ENCODE measurements at regions not wholly inside any gene's neighbourhood (a gene's known extent, or its start where the extent isn't known, plus 50 kb on each side); places are given as distances from the start of the nearest gene placed in this dataset.
"Not testable (repeated sequence)": the region's sequence is repeated elsewhere in the genome, so short reads cannot be mapped to it uniquely, and the experiment has no call there.

- no peak overlapping the region for H3K4me2 ChIP-seq (ENCODE audit: low read length)
- no peaks in the 10 kb centered on the region for H3K9me2 ChIP-seq (ENCODE audit: insufficient read depth, low read length)
- ChIA-PET POLR2A (no interaction called here), CTCF (ENCODE audit: unreplicated experiment) (no interaction called here)
- no peak overlapping the region for H2AFZ ChIP-seq (ENCODE audit: low read length)
- intact Hi-C loops (cut with micrococcal nuclease; ENCODE audit: unreplicated experiment): no loop called here
- H3K4me1 ChIP-seq (ENCODE audit: insufficient read depth, low read length, poor library complexity, severe bottlenecking): no peaks in the 10 kb centered on the region
- DNase-seq (ENCODE audit: low spot score): no peak
- H3K4me3 ChIP-seq (ENCODE audit: low read depth, low read length, poor library complexity, severe bottlenecking): no peak overlapping the region
- no peaks in the 10 kb centered on the region for H4K20me1 ChIP-seq (ENCODE audit: insufficient read depth, low read length)
- H3K36me3 ChIP-seq (ENCODE audit: insufficient read depth, low read length): no peaks in the 10 kb centered on the region
- TF ChIP-seq EZH2phosphoT487 (IDR thresholded peaks at IDR 0.05; ENCODE audit: borderline replicate concordance, low read depth, low read length) (no peak), CTCF (conservative IDR thresholded peaks at IDR 0.05; ENCODE audit: low read length) (no peak)
- no peak overlapping the region for H3K27ac ChIP-seq (ENCODE audit: low read depth, low read length, poor library complexity, severe bottlenecking)
- no peaks in the 10 kb centered on the region for H3K79me2 ChIP-seq (ENCODE audit: insufficient read depth, low read depth, low read length)
- H3K9me3 ChIP-seq (ENCODE audit: low read length): no peaks in the 10 kb centered on the region
- BruUV-seq (replicated peaks): no TSS peak
Observed at GRCh38 chr9:85471791-85472190, 270.0 kb downstream of the AGTPBP1 start.

GRCh38 chr9:85469041-85469440 lies 272.7 kb downstream of the AGTPBP1 start:
- ChIA-PET POLR2A (no interaction called here), CTCF (ENCODE audit: unreplicated experiment) (no interaction called here)
- Histone ChIP-seq H3K4me3 (ENCODE audit: low read depth, low read length, poor library complexity, severe bottlenecking) (no peak overlapping the region), H3K27ac (ENCODE audit: low read depth, low read length, poor library complexity, severe bottlenecking) (no peak overlapping the region), H3K4me2 (ENCODE audit: low read length) (no peak overlapping the region), H3K36me3 (ENCODE audit: insufficient read depth, low read length) (no peaks in the 10 kb centered on the region), H4K20me1 (ENCODE audit: insufficient read depth, low read length) (no peaks in the 10 kb centered on the region), H3K9me2 (ENCODE audit: insufficient read depth, low read length) (no peaks in the 10 kb centered on the region), H3K9me3 (ENCODE audit: low read length) (no peaks in the 10 kb centered on the region), H3K4me1 (ENCODE audit: insufficient read depth, low read length, poor library complexity, severe bottlenecking) (no peaks in the 10 kb centered on the region), H2AFZ (ENCODE audit: low read length) (no peak overlapping the region), H3K79me2 (ENCODE audit: insufficient read depth, low read depth, low read length) (no peaks in the 10 kb centered on the region)
- TF ChIP-seq CTCF (conservative IDR thresholded peaks at IDR 0.05; ENCODE audit: low read length): no peak
- no peak for DNase-seq (ENCODE audit: low spot score)
- no TSS peak for BruUV-seq (replicated peaks)
- intact Hi-C loops (cut with micrococcal nuclease; ENCODE audit: unreplicated experiment): no loop called here

- Histone ChIP-seq H3K36me3 (ENCODE audit: insufficient read depth, low read length) (no peaks in the 10 kb centered on the region), H3K4me1 (ENCODE audit: insufficient read depth, low read length, poor library complexity, severe bottlenecking) (no peaks in the 10 kb centered on the region), H3K4me3 (ENCODE audit: low read depth, low read length, poor library complexity, severe bottlenecking) (no peak overlapping the region), H3K4me2 (ENCODE audit: low read length) (no peak overlapping the region), H2AFZ (ENCODE audit: low read length) (no peak overlapping the region), H4K20me1 (ENCODE audit: insufficient read depth, low read length) (no peaks in the 10 kb centered on the region), H3K27ac (ENCODE audit: low read depth, low read length, poor library complexity, severe bottlenecking) (no peak overlapping the region), H3K9me3 (ENCODE audit: low read length) (no peaks in the 10 kb centered on the region), H3K9me2 (ENCODE audit: insufficient read depth, low read length) (no peaks in the 10 kb centered on the region), H3K79me2 (ENCODE audit: insufficient read depth, low read depth, low read length) (no peaks in the 10 kb centered on the region)
- no peak for DNase-seq (ENCODE audit: low spot score)
- BruUV-seq (replicated peaks): no TSS peak
- intact Hi-C loops (cut with micrococcal nuclease; ENCODE audit: unreplicated experiment): no loop called here
- POLR2A ChIA-PET: no interaction called here
- TF ChIP-seq EZH2phosphoT487 (IDR thresholded peaks at IDR 0.05; ENCODE audit: borderline replicate concordance, low read depth, low read length) (no peak), CTCF (conservative IDR thresholded peaks at IDR 0.05; ENCODE audit: low read length) (no peak)
- CTCF ChIA-PET (ENCODE audit: unreplicated experiment): no interaction called here
Observed at GRCh38 chr9:85466834-85467233, 274.9 kb downstream of the AGTPBP1 start.

GRCh38 chr9:85458114-85458864 lies 283.5 kb downstream of the AGTPBP1 start:
- H3K9me3 ChIP-seq (ENCODE audit: low read length); H3K9me2 ChIP-seq (ENCODE audit: insufficient read depth, low read length); POLR2A ChIA-PET; BruUV-seq (replicated peaks); H3K27ac ChIP-seq (ENCODE audit: low read depth, low read length, poor library complexity, severe bottlenecking); DNase-seq (ENCODE audit: low spot score); intact Hi-C loops (cut with micrococcal nuclease; ENCODE audit: unreplicated experiment); H3K79me2 ChIP-seq (ENCODE audit: insufficient read depth, low read depth, low read length); H2AFZ ChIP-seq (ENCODE audit: low read length); H3K36me3 ChIP-seq (ENCODE audit: insufficient read depth, low read length); H4K20me1 ChIP-seq (ENCODE audit: insufficient read depth, low read length); H3K4me2 ChIP-seq (ENCODE audit: low read length); CTCF ChIA-PET (ENCODE audit: unreplicated experiment); H3K4me3 ChIP-seq (ENCODE audit: low read depth, low read length, poor library complexity, severe bottlenecking); H3K4me1 ChIP-seq (ENCODE audit: insufficient read depth, low read length, poor library complexity, severe bottlenecking): not testable (repeated sequence)
